HG03457 (cell line): ENCODE measurements at regions not wholly inside any gene's neighbourhood (a gene's known extent, or its start where the extent isn't known, plus 50 kb on each side); places are given as distances from the start of the nearest gene placed in this dataset.
"Not testable (repeated sequence)": the region's sequence is repeated elsewhere in the genome, so short reads cannot be mapped to it uniquely, and the experiment has no call there.

Experiments used
- ATAC-seq: cut with Tn5 transposase; IDR thresholded peaks from one replicate; pipeline ENCODE4 v1.9.1; 2021; ENCODE audit warnings: moderate number of reproducible peaks; ENCODE audit not compliant: unreplicated experiment

DNA sequence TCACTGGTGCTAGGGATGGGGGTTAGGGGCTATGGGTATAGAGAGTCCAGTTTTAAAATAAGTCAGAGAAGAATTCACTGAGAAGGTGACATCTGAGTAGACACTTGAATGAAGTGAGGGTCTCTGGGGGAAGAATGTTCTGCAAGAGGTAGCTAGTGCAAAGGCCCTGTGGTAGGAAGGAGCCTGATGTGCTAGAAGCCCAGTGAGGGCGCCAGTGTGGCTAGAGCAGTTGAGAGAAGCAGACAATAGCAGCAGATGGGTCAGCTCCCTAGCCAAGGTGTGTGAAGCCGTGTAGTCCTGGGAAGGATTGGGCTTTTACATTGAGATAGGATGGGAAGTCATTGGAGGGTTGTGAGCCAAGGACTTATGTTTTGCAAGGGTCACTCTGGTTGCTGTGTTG is 105.8 kb upstream of the PELI1 start:
- no peak for ATAC-seq

DNA sequence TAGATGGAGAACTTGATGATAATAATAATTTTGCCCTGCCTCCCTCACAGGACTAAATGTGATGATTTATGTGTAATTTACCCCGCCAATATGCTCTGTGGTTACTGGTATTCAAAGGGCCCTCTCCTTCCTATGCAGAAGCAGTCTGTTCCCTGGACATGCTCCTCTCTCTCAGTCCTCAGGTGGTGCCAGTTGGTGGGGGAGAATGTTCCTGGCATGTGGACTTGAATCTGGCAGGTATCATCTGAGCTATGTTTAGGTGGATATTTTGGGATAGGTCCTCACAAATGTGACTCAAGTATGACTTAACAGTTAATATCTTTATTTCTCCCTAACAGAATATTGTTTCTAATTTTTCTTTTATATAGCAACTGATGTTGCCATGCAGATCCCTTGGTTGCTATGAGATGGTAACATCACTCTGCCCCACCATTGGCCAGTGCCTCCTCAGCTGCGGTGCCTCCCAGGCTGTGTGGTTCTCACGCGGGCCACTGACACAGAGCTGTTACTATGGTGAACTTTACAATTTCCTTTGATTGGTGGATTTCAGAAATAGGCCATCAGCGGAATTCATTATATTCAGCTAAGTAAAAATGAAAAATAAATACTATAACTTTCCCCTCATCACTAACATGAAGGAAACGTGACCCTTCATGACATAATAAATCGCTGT is 106.7 kb upstream of the PELI1 start:
- no peak for ATAC-seq

DNA sequence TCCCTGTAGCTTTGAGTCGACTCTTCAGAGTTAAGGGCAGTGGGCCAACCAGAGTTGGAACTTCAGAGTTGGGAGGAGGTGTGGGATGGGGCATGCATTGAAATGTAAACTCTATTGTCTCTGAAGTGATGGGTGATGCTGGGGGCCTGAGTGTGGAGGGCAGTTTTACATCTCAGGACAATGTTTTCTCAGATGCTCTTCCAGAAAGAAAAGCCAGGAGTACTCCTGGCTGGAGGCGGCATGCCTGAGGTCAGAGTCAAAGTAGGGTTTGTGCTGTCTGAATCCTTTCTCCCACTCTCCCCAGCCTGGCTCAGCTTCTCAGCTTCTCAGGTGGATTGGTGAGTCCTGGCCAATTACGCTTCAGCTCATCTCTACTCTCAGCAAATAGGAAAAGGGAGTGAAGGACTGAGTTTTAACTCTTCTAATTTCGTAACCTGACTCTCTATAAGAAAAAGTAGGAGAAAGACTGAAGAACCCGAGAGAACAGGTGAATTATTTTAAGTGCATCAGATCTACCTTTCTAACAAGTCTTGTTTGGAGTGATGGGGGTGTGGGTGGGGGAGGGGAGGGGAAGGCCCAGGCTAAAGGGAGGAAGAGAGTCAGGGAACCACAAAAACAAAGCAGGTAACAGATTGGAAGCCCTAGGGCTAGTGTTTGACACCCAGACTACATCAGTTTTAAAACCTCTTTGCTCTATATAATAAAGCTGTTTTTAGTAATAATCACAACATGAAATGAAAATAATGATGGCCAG is 107.5 kb upstream of the PELI1 start:
- no peak for ATAC-seq

DNA sequence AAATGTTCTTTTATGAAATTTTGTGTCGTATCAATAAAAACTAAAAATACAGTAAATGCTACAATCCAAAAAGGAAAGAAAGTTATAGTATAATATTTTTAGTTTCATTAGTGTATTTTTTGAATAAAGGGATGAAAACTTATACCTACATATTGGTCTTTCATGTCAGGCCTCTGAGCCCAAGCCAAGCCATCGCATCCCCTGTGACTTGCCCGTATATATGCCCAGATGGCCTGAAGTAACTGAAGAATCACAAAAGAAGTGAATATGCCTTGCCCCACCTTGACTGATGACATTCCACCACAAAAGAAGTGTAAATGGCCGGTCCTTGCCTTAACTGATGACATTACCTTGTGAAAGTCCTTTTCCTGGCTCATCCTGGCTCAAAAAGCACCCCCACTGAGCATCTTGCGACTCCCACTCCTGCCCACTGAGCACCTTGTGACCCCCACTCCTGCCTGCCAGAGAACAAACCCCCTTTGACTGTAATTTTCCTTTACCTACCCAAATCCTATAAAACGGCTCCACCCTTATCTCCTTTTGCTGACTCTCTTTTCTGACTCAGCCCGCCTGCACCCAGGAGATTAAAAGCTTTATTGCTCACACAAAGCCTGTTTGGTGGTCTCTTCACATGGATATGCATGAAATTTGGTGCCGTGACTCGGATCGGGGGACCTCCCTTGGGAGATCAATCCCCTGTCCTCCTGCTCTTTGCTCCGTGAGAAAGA is 108.2 kb upstream of the PELI1 start:
- not testable (repeated sequence) for ATAC-seq

DNA sequence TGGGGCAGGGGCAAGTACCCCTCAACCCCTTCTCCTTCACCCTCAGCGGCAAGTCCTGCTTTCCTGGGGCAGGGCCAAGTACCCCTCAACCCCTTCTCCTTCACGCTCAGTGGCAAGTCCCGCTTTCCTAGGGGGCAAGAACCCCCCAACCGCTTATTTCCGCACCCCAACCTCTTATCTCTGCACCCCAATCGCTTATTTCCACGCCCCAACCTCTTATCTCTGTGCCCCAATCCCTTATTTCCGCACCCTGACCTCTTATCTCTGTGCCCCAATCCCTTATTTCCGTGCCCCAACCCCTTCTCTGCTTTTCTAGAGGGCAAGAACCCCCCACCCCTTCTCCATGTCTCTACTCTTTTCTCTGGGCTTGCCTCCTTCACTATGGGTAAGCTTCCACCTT is 109.2 kb upstream of the PELI1 start:
- not testable (repeated sequence) for ATAC-seq

DNA sequence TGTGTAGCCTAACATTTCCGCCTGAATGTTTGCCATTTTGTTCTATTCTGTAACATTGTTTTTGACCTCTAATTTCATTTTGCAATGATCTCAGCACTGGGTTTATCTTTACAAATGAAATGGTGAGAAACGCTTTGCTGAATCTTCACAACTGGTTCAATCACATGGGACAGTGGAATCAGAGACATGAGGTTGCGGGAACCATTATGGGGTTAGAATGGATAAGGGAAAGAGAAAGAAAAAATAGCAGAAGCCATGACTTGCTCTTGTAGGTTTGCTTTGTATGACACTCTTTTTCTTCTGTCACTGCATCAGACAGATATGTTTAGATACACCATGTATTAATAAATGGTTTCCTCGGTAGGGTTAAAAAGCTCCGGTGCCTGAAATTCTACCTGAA is 114.3 kb upstream of the PELI1 start:
- no peak for ATAC-seq

DNA sequence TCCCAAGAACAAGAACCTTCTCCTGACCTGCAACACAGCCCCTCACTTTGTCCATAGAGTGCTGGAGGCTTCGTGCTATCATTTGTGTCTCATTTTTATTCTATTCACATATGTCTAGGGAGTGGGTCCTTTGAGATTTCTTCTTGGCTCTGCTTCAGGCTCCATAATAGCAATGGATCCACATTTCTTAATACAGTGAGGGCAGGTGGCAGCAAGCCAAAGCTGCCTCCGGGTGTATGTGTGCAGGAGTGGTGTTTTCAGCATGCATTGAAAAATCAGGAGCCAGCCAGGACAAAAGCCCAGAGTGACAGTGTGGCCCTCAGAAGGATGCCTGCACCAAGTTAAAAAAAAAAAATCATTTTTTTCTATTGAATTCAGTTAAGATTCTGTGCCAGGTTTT is 115.1 kb upstream of the PELI1 start:
- no peak for ATAC-seq

DNA sequence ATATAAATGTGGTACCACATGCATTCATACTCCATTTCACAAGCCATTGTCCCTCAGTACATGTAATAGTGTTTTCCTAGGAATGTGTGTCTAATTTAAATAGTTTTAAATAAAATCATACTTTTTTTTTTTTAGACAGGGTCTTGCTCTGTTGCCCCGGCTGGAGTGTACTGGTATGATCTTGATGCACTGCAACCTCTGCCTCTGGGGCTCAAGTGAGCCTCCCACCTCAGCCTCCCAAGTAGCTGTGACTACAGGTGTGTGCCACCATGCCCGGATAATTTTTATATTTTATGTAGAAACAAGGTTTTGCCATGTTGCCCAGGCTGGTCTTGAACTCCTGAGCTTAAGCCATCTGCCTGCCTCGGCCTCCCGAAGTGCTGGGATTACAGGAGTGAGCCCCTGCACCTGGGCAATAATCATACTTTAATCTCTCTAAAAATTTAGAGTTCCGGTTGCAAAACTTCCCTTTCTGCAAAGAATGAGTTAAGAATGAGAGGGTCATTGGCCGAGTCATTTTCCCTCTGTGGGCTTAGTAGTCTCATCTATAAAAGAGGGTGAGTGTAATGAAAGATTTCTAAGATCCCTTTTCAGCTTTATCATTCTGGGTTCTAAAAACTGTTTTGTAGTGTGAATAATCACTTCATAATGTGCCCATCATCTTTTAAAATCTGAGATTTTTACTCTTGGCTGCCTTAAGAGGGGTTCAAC is 116.0 kb upstream of the PELI1 start:
- no peak for ATAC-seq

DNA sequence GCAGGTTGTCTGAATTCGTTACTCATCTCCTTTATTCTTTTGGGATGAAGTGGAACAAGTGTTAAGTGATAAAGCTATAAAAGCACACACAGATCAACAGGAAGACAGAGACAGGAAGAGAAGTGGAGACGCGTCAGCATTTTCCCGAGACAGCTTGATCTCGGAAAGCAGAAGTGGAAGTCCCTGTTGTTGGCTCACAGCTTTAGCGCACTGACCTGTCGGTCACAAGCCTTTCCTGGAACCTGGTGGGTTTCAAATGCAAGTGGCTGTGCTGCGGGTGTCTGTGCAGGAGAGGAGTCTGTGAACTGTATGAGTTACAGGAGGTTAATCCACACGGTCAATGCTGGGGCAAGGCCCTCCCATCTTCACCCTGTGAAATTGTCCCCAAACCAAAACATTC is 116.6 kb upstream of the PELI1 start:
- peak; percentile 90 for ATAC-seq

DNA sequence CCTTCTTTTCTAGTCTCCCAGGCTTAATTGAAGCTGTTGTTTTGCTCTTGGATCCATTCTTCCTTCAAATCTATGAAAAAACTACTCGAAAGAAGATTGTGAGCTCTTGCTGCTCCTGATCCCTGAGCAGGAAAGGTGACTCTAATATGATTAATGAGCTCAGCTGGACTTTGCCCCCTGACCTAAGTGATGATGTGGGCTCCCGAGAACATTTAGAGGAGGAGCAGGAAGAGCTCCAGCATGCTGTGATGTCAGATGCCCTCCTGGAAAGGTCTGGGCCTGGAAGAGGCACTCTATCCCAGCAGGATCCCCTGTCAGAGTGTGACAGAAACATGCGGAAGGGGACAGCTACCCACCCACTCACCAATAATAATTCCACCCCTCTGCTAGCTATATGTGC is 117.9 kb upstream of the PELI1 start:
- ATAC-seq, result no peak

DNA sequence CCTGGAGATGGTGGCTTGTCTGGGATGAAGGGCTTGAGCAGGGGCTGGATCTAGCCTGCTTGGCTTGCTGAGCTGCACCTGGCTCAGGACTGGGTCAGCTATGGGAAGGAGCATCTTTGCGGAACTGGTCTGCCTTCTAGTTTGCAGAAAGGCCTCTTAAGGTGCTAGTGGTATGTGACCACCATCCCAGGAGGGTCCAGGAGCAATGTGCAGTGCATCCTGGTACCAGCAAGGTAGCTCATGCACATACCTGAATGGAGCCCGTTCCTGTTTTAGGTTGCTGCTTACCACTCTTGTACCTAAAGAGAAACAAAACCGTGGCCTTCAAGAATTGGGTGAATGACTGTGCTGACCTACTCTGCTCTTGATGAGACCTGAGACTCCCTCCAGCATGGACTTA is 118.6 kb upstream of the PELI1 start:
- ATAC-seq, result no peak

DNA sequence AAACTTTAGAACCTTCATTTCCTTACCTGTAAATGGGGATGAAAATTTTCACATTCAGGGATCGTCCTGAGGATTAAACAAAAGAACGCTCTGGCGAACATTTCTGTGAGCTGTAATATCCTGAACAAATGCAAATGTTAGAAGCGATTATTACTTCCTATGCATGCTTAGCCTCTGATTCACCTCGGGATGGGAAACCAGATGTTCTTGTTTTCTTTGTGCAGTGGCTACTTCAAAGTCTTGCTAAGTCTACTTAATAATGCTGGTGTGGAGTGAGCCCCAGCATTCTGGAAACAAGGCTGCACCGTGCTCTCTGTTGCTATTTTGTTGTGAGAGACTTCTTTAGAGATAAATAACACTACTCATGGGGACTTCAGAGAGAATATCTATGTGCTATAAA is 119.1 kb upstream of the PELI1 start:
- no peak for ATAC-seq

DNA sequence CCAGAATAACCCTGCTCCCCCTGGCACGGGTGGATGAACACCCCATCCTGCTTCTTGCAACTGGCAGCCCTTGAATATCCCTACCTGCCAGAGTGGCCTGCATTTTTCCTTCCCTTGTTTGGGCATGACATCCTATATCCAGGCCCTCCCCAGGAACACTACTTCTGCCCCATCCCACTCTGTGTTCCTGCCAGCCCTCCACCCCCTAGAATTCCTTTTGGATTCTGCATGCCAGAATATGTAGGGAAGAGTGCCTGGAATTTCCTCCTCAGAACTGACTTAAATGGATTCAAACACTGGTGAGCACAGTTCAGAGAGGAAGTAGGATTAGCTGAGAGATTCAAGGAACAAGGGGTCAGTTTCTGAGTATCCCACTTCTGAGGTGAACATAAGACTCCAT is 123.5 kb upstream of the PELI1 start:
- no peak for ATAC-seq

DNA sequence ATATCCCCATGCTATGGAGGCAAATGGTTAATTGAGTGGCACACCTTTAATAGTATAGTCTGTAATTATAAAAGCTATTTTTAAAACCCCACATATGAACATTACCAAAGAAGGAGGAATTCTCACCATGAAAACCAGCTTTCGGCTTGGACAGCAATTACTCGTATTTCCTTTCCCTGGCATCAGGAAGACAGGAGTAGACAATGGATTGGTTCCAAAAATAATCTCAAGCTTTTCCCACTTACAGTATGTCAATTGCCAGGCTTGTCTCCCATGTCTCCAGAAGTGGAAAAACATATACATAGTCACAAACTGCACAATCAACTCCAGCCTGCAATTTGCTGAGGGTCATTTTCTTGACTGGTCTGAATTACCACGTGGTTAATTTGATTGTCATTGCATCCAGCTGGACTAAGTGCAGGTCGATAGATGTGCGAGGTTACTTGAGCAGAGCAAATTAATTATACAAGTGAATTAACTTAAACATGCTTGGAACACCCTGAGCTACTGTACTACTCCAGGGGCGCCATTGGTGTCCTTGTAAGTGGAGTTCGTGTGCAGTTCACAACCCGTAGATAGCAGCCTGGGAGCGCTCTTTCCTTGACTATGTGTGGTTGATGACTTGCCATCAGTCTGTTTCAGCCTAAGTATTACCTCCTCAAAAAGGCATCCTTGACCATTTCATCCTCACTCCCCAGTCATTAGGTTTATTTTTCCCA is 124.3 kb upstream of the PELI1 start:
- ATAC-seq, result no peak

DNA sequence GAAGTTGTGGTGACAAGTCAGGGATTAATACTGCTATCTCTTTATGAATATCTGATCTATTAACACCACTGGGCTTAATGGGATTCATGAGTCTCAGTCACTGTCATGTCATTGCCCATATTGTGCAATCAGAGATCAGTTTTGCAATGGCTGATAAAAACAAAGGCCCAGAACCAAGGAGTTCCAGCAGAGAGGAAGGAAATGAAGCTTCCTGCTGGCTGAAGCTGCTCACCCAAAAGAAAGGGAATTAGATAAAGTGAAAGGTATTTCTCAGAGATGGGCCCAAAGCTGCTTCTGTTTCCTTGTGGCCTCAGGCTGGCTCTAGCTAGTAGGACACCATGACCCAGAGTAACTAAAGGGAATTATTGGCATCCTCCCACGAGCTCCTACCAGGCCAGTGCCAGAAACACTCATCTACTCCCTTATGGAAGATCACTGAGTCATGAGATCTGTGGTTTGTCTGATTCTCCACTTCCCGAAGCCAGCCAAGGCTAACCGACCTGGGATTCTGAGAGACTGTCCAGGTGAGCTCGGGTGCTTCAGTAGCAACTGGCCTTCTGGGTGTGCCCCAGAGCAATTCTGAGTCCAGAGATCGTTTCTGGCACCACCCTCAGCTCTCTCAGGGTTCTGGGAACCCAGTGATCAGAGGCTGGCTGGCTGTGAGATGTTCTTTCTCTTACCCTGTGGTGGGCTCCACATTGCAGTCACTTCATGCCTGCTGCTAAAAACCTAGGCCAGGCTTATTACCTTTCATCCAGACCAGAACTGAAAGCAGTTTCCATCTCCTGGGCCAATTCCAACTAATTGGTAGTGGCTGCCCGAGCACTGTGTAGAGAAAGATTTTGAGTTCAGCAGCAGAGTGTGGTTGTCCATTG is 129.5 kb upstream of the PELI1 start:
- no peak for ATAC-seq

DNA sequence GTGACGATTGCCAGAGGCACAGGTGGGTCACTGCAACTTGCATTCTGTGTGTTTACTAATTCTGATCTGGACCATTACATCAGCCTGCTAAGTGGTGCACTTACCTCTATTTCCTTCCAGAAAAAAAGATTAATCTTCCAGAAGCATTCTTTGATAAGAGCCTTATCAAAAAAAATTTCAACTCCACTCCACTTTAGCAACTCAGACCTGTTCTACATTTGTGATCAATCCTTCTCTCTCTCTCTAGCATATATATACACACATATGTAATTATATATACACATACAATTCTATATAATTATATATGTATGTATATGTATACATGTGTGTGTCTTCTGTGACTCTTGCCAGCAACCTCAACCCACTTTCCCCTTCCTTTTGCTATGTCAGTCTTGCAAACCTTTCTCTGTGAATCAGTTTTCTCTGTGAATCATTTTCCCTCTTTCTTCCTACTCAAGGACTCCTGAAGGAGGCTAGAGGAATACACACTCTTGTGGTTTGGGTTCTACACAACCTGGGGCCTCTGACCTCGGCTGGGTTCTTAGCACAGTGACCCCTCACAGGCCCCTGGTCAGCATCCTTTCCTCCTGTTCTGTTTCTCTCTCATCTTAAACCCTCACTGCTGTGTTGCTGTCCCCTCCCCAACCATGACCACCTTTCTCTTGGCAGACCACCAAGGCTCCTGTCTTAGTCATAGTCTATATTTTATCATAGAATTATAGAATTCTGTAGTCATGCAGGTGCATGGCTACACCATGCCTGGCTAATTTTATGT is 130.4 kb upstream of the PELI1 start:
- no peak for ATAC-seq

DNA sequence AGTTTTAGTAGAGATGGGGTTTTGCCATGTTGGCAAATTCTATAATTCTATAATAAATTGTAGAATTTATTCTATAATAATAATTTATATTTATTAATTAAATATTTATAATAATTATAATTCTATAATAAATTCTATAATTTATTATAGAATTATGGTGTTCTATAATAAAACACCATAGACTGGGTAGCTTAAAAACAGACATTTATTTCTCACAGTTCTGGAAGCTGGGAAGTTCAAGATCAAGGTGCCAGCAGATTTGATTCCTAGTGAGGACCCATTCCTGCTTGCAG is 130.9 kb upstream of the PELI1 start:
- no peak for ATAC-seq

DNA sequence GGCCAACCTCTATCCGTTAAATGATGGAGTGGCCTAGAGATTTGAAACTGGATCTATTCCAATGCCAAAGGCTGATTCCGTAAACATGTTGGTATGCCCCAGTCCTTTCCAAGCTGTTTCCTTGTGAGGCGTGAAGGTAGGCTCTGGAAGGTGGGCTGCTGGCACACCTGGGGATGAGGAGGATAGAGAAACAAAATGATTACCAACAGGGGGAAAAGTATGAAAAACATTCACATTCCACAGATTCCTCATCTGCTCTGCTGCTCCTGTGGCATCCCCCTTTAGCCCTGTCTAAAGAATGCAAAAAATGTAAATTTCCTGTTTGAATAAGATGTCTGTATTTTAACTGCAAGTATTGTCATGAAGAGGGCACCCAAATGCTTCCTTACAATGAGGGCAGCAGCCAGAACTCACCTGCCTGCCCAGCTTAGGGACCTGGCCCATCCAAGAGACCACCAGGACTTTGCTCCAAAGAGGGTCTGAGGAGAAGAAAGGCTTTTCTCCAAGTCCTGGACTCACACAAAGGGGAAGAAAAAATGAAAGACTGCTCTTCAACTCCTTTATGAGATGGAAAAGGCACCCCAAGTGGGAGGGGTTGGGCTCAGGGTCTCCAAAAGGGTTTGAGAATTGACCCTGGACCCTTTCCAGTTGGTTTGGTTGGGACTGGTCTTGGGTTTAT is 132.3 kb upstream of the PELI1 start:
- ATAC-seq, result no peak
